Ovary (tissue), 3 donors: ENCODE measurements at regions not wholly inside any gene's neighbourhood (a gene's known extent, or its start where the extent isn't known, plus 50 kb on each side); places are given as distances from the start of the nearest gene placed in this dataset.

Experiments
- EP300 ChIP-seq: sonication (generic); formaldehyde crosslinking; IDR thresholded peaks from one replicate; pipeline ENCODE4 v1.6.1; 2017; ENCODE audit warnings: antibody characterized with exemption
- POLR2A ChIP-seq: fragments of 450-650 bp; IDR thresholded peaks from one replicate; pipeline ENCODE4 v1.6.1; 2017; ENCODE audit warnings: antibody characterized with exemption, mild to moderate bottlenecking, moderate library complexity
- TF ChIP-seq, protein P1 (sequence below), 3 donors: fragments of 450-650 bp in 2 of 3; fragments of 200-600 bp in 1 of 3; IDR thresholded peaks; one replicate each; pipeline versions ENCODE4 v1.5.1 to v1.8.0; 2016 to 2022; ENCODE audit warnings: antibody characterized with exemption in 3 of 3, mild to moderate bottlenecking in 1 of 3
- donor health status: DM: no; HTN: no; CAD: no.

- TF ChIP-seq, protein P1, sequence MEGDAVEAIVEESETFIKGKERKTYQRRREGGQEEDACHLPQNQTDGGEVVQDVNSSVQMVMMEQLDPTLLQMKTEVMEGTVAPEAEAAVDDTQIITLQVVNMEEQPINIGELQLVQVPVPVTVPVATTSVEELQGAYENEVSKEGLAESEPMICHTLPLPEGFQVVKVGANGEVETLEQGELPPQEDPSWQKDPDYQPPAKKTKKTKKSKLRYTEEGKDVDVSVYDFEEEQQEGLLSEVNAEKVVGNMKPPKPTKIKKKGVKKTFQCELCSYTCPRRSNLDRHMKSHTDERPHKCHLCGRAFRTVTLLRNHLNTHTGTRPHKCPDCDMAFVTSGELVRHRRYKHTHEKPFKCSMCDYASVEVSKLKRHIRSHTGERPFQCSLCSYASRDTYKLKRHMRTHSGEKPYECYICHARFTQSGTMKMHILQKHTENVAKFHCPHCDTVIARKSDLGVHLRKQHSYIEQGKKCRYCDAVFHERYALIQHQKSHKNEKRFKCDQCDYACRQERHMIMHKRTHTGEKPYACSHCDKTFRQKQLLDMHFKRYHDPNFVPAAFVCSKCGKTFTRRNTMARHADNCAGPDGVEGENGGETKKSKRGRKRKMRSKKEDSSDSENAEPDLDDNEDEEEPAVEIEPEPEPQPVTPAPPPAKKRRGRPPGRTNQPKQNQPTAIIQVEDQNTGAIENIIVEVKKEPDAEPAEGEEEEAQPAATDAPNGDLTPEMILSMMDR (IDR thresholded peaks at IDR 0.05) = no peak
- no peak for TF ChIP-seq POLR2A
- no peak for TF ChIP-seq EP300
Observed at GRCh38 chr4:108370291-108371141, 201.8 kb upstream of the LEF1 start.
